Medulla oblongata (tissue), 1 donor: ENCODE measurements at regions not wholly inside any gene's neighbourhood (a gene's known extent, or its start where the extent isn't known, plus 50 kb on each side); places are given as distances from the start of the nearest gene placed in this dataset.

Experiments
- DNase-seq: peaks from one replicate; pipeline ENCODE4 v3.0.0-alpha.2; 2015; ENCODE audit errors: extremely low spot score

DNA sequence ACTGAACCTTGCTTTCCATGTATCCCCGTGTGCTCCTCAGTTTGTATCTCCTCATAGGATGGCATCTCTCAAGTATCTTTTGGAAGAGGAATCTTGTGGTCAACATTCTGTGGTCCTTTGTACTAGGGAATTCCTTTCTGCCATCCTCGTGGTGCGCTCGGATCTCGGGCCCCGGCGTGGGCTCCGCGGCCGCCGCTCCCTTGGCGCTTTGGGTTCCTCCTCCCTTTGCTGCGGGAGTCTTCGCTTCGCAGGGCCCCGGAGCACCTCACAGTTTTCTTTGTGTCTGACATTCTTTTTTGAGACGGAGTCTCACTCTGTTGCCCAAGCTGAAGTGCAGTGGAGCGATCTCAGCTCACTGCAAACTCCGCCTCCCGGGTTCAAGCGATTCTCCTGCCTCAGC, 264.7 kb downstream of the IRS2 start:
- DNase-seq, result no peak

DNA sequence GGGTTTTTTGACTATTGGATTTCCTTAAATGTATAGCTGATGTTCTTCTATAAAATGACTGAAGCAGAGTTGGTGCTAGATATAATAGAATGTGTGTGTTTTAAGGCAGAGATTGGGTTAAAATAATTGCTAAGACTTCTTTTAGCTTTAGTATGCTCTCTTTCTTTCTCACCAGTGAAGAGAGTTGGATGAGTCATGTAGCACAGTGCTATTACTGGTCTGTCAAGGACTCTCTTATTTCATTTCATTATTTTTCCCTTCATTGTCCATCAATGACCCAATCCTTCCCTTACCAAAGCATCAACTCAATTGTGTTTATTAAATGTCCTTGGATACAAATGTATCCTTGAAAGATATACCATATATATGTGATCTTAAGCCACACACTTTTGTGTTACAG, 268.9 kb downstream of the IRS2 start:
- DNase-seq, result no peak

DNA sequence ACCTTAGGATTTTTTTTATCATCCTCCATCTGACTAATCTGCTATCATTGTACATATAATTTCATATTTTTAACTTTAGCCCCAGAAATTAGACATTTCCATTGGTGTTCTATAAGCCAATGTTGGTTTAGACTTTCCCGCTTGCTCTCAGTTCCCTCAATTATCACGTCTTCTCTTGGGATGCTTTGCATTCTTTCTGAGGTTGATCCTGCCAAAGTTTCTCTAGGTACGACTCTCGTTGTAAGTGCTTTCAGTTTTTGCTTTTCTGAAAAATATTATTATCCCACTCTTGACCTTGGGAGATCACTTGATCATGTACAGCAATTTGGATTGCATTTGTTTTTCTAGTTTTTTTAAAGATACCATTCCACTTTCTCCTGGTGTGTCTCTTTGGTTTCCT, 270.2 kb downstream of the IRS2 start:
- no peak for DNase-seq

DNA sequence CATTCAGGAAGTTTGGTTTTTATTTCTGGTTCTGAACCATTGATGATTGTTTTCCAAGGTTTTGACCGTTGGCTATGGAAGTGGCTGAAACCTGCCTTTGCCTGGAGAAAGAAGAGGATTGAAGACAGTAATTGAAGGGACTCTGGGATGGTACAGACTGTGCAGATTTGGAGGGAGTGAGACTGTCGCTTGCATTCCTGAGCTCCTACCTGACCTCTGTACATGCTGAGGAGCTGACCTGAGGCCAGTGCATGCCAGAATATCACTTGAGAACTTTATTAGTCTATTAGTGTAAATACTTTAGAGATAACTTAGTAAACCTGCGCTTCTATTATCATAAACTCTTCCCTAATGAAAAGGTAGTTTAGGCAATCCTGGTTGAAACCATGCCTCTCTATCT, 276.4 kb downstream of the IRS2 start:
- DNase-seq, result no peak

DNA sequence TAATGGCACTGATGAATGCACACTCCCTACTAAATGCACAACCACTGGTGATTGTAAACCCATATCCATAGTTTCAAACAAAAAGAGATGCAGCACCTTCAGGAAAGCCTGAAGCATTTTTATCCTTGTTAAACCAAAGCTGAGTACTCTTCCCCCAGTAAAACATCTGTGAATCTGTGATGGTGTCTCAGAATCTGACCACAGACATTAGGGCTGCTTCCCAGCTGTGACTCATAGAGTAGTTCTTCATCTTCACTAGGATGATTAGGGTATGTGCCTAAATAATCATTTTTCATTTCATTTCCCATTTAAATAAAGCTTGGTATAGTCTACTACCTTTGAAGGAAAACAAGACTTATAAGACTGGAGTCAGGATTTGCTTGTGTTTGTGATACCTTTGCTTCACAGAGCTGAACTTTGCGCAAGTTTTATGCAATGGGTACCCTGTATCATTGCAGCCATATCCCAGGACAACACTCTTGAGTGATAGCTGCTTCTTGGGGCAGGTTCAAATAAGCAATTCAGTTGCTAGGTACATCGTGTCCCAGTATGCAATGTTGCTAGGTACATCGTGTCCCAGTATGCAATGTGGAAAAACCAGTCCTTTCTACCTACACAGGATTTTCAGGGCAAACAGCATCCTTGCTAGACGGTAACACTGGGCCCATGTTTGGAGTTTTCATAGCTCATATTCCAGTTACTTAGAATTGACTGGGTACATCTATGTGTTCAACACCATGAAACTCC, 277.1 kb downstream of the IRS2 start:
- DNase-seq, result no peak

DNA sequence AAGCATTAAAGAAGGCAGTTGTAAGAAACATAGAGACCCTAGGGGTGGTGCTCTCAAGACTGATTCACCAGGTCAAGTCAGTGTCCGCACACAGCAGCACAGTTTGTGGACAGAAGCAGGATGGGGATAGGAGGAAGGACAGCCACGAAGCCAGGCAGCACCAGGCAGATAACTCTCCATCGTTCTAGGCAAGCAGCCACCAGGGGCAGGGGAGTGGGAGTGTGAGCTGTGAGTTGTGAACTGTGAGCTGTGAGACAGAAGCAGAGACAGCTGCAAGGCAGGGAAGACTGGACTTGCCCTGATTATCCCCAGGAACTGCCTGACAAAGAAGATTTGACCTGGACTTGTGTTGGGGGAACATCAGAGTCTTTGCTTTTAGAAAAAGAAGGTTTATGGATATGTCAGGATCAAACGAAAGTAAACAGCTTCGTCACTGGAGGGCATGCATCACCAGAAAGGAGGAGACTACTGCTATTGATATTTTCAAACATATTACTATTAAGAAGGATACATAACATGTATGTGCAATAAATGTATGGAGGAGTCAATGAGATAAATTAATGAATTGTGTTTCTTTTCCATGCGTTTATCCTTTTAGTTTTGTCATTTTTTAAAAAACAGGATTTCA, 286.1 kb downstream of the IRS2 start:
- DNase-seq, result peak; percentile 61

DNA sequence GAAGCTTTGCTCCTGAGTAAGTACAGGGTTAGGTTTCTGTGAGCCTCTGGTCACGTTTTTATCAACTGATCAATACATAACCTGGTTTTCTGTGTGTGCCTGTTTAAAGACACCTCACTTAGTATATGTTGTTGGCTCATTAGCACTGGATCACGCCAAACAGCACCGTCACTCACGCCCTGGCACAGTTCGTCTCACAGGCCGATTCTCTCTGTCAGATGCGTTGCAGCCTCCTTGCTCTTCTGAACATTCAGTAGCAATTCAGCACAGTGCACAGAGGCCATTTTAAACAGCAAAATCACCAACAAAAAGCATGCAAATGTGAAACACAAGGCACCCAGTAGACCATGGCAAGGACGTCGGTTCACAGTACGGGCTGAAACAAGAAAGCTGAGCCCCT, 288.5 kb downstream of the IRS2 start:
- DNase-seq, result no peak

DNA sequence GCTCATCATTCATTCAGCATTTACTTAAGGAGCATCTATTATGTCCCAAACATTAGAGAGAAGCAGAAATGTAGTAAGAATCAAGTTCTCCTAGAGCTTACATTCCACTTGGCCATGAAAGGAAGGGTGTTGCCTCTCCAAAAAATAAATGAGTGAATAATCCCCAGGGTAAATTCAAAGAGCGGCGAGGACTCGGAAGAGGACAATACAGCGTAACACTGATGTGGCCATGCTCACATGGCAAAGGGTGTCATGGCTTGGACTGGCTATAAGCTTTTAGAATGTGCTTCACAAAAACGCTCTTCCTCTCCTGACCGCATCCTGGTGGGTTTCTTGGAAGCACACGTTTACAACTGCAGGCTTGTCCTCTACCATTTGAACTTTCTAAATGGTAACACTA, 290.2 kb downstream of the IRS2 start:
- no peak for DNase-seq

DNA sequence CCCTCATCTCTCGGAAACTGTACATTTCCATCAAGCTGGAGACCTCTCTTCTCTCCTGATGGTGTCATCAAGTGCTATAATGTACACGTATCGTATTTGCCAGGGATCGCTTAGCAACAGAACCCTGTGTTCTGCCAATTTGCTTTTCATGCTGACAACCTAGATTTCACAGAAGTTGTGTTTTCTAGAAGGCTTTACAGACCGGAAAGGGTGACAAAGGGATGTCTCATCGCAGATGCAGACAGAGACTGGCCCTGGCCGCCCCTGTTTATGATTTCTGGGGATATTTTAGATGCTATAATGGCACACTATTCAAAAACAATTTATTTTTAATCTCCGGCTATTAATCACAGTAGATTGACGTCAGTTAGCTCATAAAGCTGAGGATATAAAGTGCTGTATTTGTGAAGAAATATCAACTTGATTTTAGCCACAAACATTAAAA, 291.4 kb downstream of the IRS2 start:
- DNase-seq, result no peak

DNA sequence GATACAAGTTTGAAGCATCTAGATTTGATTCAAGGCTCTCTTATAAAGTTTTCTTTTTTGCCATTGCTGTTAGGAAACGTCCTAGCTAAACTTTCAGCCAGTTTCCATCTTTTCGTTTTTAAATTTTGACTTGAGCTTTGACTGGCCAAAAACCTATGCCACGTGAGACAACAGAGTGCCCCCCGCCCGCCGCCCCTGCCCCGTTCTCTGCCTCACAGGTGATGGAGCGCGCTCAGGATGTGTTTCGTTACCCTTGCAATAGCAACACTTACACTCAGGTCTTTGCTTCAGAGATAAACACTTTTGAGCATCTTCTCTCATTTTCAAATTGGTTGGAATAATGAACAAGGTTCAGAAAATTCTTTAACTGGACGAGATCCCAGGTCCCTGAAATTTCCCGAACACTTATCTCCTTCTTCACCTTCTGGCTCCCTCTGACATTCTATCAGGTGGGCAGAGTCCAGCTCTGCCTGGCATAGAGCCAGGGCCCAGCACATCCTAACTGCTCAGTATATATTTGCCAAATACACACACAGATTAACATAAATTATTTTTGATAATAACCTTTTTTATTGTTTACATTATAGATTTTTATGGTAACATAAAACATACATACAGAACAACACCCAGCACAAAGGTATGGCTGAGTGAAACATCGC, 301.1 kb downstream of the IRS2 start:
- no peak for DNase-seq

DNA sequence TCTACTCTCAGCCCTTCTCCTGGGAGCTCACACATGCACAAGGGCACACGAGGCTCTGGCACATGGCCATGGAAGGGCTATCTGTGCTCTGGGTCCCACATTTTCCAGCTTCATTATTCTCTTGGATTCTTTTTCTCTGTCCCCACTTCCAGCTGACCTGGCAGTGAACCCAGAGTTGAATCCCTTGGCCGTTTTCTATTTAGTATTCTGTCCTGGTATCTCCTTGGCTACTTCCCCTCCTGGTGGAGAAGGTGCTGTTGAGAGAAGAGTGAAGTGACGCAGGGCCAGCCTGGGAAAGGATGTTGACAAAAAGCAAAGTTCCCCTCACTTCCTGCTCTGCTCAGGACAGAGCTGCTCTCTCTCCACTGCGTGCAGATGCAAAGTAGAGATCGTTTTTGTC, 303.1 kb downstream of the IRS2 start:
- peak; percentile 39 for DNase-seq

DNA sequence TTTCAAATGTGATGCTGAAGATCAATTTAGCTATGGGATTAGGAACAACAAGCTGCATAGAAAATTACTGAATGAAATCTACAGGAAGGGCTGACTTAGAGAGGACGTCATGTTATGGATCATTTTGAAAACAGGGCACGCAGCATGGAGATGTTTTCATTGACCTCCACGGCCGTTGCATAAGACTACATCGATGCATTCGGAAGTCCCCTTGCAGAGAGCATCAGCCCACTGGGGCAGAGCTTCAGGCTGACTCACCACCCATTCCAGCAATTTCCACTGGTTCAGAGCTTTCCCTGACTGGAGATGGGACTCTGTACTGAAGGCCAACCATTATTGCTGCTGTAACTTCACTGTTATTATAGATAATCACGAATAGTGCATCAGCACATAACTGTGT, 305.3 kb downstream of the IRS2 start:
- DNase-seq, result no peak

DNA sequence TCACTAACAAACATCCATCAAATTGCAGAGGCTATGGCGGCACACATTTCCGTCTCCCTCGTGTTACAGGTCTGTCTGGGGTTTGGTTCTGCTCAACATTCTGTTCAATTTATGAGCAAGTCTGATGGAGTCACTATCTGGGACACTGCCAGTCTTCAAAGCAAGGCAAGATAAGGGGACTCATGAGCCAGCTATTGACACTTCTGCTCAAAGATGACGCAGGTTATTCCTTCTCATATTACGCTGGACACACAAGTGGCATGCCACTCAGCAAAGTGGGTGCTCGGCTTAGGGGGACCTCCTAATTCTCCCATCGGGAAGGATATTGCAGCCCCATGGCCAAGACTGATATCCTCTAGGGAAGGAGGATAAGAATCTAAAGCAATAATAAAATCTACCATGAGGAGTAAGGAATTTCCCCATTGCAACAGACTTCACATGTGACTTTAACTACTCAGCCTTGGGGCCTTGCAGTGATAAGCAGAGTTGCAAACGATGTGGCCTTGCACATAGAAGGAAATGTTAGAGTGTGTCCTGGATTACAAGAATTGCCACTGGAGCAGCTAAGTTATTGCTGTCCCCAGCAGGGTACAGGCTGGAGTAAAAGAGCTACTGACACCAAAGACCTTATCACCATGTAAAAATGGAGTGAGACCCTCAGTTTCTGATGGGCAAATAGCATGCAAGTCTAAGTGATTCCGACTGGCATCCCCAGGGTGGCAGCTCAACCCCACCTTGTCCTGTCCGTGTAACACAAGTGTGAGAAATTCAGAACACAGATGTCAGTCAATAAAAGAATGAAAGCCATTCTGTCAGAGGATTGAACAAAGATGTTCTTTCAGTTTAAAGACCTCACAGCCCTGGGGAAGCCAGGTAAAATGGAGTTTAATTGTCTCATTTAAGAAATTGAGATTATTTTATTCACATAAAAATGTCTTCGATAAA, 306.1 kb downstream of the IRS2 start:
- DNase-seq, result no peak

DNA sequence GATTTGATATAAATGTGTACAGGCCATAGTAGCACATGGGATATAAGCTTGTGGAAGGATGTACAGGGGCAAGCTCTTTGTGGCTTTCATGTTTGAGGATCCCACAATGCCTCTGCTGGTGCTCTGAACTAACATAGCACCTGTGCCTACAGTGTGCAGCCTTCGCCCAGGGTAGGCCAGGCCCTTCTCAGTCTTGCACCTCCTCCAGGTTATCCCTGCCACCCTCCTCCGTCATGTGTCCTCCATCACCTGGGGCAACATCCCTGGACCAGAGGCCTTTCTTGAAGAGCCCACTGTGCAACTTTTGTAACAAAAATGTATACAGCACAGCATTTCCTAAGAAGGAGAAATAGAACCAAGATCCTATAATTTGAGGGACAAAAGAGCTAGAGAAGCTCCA, 306.8 kb downstream of the IRS2 start:
- DNase-seq, result no peak

DNA sequence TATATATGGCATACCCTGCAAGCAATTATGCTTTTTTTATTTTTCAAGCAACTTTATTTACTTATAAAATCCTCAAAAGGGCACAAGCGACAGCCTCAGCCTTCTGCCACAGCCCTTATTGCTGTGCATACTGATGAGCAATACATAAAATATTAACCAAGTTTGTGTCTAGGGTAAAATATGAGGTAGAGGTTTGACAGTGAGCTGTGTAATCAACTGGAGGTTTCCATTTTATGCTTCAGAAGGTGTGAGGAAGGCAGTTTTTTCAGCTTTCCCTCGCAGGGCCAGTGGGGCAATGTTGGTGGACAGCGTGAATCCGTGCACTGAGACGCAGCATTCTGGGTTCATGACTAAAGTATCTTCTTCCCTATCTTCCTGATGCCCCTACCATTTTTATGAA, 310.4 kb downstream of the IRS2 start:
- DNase-seq, result no peak

DNA sequence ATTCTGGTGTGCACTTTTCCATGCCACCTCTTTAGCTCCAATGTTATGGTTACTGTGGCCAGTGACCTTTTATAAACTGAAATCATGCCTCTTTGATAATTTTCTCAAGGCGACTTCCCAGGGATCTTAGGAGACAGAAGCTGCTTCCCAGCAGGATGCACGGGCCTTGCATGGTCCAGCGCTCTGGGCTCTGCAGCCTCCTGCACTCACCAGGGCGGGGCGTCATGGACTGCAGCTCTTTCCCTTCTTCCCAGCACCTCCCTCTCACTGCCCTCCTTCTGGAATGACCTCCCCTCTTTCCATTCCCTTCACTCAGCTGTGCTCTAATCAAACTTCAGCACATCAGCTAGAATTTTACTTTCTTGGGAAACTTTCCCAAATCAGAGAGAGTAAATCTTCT, 318.3 kb downstream of the IRS2 start:
- DNase-seq, result no peak

DNA sequence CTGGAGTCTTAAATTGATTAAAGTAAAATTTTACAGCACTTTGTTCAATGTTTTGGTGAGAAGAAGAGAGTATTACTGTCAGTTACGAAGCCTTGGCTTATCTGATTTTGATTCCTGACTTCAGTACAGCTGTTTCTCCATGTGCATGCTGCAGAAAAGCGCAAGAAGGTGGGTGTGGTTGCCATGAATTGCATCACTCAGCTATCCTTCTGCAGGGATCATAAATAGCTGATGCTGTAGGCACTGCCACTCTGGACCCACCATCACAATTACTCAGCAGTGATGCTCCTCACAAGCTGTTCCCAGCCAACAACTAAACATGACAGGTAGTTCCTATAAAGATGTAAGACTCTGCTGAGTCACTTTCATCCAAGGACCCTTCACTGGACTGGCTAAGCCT, 321.2 kb downstream of the IRS2 start:
- no peak for DNase-seq

DNA sequence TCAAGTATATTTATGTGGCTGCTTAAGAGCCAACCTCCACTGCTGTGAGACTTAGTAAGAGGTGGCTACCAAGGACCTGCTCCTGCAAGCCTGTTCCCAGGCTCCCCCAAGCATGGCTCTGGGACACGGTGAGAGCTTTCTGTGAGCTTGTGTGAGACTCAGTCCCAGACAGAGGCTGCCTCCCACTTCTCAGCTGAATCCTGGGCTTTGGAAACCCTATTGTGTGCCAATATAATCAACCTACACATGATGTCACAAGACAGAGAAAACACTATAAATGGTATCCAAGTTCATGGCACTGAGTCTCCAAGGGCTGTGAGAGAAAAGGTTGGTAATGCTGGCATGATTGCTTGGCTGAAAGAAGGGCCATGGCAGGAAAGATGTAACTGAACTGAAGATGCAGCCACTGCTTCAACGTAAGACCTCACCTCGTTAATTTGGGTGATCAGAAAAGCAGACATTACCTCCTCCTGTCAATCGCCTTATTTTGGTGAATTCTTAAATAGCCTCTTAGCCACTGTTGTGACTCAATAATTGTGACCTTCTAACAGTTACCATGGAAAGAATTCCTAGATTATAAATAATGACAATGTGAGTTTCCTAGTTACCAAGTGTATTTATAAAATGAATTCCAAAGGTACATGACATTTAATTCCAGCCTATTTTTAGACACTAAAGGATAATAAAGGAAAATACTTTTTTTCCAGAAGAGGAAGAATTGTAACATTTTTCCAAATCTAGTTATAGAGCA, 332.0 kb downstream of the IRS2 start:
- DNase-seq, result no peak

DNA sequence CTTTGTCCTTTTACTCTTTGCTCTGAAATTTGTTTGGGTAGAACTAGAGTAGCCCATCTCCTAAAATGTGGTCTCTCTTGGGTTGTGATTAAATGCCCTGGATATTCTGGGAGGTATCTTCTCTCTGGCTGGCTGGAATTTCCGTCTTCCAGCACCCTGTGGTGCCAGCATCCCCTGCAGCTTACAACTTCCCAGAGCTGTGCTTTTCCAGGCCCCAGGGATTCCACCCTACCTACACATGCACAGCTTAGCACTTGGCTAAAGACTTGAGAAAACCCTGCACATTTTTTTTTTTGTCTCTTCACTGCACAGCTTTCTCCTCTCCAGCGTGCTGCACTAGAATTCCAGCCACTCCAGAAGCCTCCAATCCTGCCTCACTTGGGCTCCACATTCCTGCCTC, 334.7 kb downstream of the IRS2 start:
- DNase-seq, result no peak

DNA sequence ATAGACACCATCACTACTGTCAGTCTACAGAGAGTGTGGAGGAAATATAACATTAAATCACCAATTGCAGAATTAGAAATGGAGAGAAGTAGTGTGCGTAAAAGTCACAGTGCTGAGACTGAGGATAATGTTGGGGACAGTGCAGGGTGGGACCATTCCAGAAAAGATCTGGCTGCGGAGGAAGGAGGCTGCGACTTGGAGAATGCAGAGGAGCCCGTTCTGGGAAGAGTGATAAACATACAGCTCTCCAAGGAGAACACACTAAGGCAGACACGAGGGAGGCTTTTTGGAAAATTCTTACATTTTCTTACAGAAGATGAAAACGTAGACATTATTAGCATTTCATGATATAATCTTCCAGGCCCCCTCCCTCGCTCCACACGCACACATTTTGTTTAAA, 337.8 kb downstream of the IRS2 start:
- DNase-seq, result no peak

DNA sequence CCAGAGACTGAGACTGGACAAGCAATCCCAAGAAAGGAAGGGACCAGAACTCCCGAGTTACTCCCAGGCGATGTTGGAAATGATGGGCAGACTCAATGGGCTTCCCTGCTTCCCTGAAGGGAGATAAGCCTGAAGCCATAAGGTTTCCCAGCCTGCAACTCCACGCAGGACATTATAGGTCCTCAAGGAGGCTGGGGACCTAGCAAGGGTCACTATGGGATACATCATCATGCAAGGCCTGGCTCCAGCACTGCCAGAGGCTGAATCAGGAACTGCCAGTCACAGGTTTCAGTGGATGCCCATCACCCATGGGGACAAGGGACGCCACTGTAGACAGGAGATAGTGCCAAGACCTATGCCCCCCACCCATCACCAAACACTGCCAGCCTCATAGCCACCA, 338.7 kb downstream of the IRS2 start:
- no peak for DNase-seq
